GM21390 (cell line): ENCODE measurements at regions not wholly inside any gene's neighbourhood (a gene's known extent, or its start where the extent isn't known, plus 50 kb on each side); places are given as distances from the start of the nearest gene placed in this dataset.
A peak's percentile ranks its signal among the peaks of the same experiment; 100 is the strongest.

ENCODE experiments used
- ATAC-seq: cut with Tn5 transposase; IDR thresholded peaks from one replicate; pipeline ENCODE4 v1.9.1; 2021; ENCODE audit not compliant: unreplicated experiment

- no peak for ATAC-seq
These were observed 109.4 kb upstream of the LRRN1 start for GRCh38 chr3:3689601-3690375.

GRCh38 chr3:3686907-3687648 is 112.2 kb upstream of the LRRN1 start:
- ATAC-seq, result no peak

GRCh38 chr3:3685721-3686120 is 113.5 kb upstream of the LRRN1 start:
- no peak for ATAC-seq

GRCh38 chr3:3683261-3683660 is 116.0 kb upstream of the LRRN1 start:
- no peak for ATAC-seq

- no peak for ATAC-seq
These were observed 123.4 kb upstream of the LRRN1 start for GRCh38 chr3:3675801-3676200.

GRCh38 chr3:3675186-3675585 is 124.0 kb upstream of the LRRN1 start:
- no peak for ATAC-seq

GRCh38 chr3:3666664-3667063 is 132.6 kb upstream of the LRRN1 start:
- peak; percentile 96 for ATAC-seq

- ATAC-seq, result peak; percentile 46
These were observed 133.1 kb upstream of the LRRN1 start for GRCh38 chr3:3665961-3666640.

GRCh38 chr3:3665546-3665945 is 133.7 kb upstream of the LRRN1 start:
- ATAC-seq, result no peak

- ATAC-seq, result no peak
These were observed 134.3 kb upstream of the LRRN1 start for GRCh38 chr3:3664935-3665334.

GRCh38 chr3:3662610-3663009 is 136.6 kb upstream of the LRRN1 start:
- ATAC-seq, result no peak

- ATAC-seq, result no peak
These were observed 144.3 kb upstream of the LRRN1 start for GRCh38 chr3:3654916-3655315.

- no peak for ATAC-seq
These were observed 150.1 kb upstream of the LRRN1 start for GRCh38 chr3:3648988-3649679.

- no peak for ATAC-seq
These were observed 152.3 kb upstream of the LRRN1 start for GRCh38 chr3:3646934-3647333.

GRCh38 chr3:3646103-3646844 is 153.0 kb upstream of the LRRN1 start:
- ATAC-seq, result peak; percentile 65

- no peak for ATAC-seq
These were observed 157.3 kb upstream of the LRRN1 start for GRCh38 chr3:3641877-3642455.

GRCh38 chr3:3639078-3639477 is 160.2 kb upstream of the LRRN1 start:
- ATAC-seq, result no peak

GRCh38 chr3:3636815-3637214 is 162.4 kb upstream of the LRRN1 start:
- ATAC-seq, result no peak

- no peak for ATAC-seq
These were observed 164.1 kb upstream of the LRRN1 start for GRCh38 chr3:3635109-3635508.

- ATAC-seq, result no peak
These were observed 164.9 kb upstream of the LRRN1 start for GRCh38 chr3:3634326-3634725.
